HL-60 (cell line): ENCODE measurements at regions not wholly inside any gene's neighbourhood (a gene's known extent, or its start where the extent isn't known, plus 50 kb on each side); places are given as distances from the start of the nearest gene placed in this dataset.

Experiments
- DNase-seq, 2 experiments: peaks; one replicate each; pipeline ENCODE4 v3.0.0-alpha.2; 2010 to 2020; ENCODE audit warnings: low read depth in 1 of 2, low spot score in 1 of 2
- H3K27ac ChIP-seq: fragments of 250-450 bp; sonication (Bioruptor Pico); replicated peaks from 2 replicates; pipeline ENCODE4 v1.5.1; 2020; ENCODE audit warnings: mild to moderate bottlenecking, moderate library complexity
- H3K27me3 ChIP-seq: fragments of 250-450 bp; sonication (Bioruptor Pico); 2 replicates; pipeline ENCODE4 v1.5.1; 2021; ENCODE audit warnings: mild to moderate bottlenecking, moderate library complexity; ENCODE audit not compliant: insufficient read depth, poor library complexity, severe bottlenecking
- H3K4me3 ChIP-seq: replicated peaks from 2 replicates; pipeline ENCODE4 v1.5.1; 2011; ENCODE audit warnings: mild to moderate bottlenecking, control low read depth, low read length; ENCODE audit not compliant: insufficient read depth
- CTCF ChIP-seq: IDR thresholded peaks from one replicate; pipeline ENCODE4 v1.5.1; 2011; ENCODE audit warnings: low read length, control low read depth, inconsistent platforms; ENCODE audit not compliant: insufficient read depth
- GABPA ChIP-seq: IDR thresholded peaks from 2 replicates; pipeline ENCODE4 v1.6.1; 2012; ENCODE audit warnings: low read depth
- POLR2AphosphoS5 ChIP-seq: IDR thresholded peaks from 2 replicates; pipeline ENCODE4 v1.6.1; 2012; ENCODE audit warnings: low read depth
- REST ChIP-seq: IDR thresholded peaks from 2 replicates; pipeline ENCODE4 v1.6.1; 2012; ENCODE audit warnings: low read depth; ENCODE audit not compliant: insufficient replicate concordance
- SPI1 ChIP-seq: IDR thresholded peaks from 2 replicates; pipeline ENCODE4 v1.6.1; 2012; ENCODE audit warnings: low read depth, mild to moderate bottlenecking, borderline replicate concordance

GRCh38 chr9:28848671-28849070 is 1275.4 kb upstream of the C9orf72 start:
- Histone ChIP-seq H3K27me3 (no peaks in the 10 kb centered on the region), H3K27ac (no peak overlapping the region), H3K4me3 (no peak overlapping the region)
- TF ChIP-seq GABPA (no peak), CTCF (no peak), REST (no peak), SPI1 (no peak), POLR2AphosphoS5 (no peak)
- DNase-seq = no peak

GRCh38 chr9:28853477-28853876 is 1280.2 kb upstream of the C9orf72 start:
- H3K27ac ChIP-seq = no peak overlapping the region
- no peaks in the 10 kb centered on the region for H3K27me3 ChIP-seq
- TF ChIP-seq SPI1 = no peak
- no peak for TF ChIP-seq POLR2AphosphoS5
- no peak for TF ChIP-seq REST
- TF ChIP-seq GABPA = no peak
- TF ChIP-seq CTCF = no peak
- H3K4me3 ChIP-seq = no peak overlapping the region
- no peak for DNase-seq

GRCh38 chr9:28866951-28867350 is 1293.7 kb upstream of the C9orf72 start:
- no peak for DNase-seq
- Histone ChIP-seq H3K27ac (no peak overlapping the region), H3K4me3 (no peak overlapping the region)

More at GRCh38 chr9:28866951-28867350, 1293.7 kb upstream of the C9orf72 start:
- no peak for TF ChIP-seq CTCF
- H3K27me3 ChIP-seq = no peaks in the 10 kb centered on the region
